WTC11 (cell line): ENCODE measurements at regions not wholly inside any gene's neighbourhood (a gene's known extent, or its start where the extent isn't known, plus 50 kb on each side); places are given as distances from the start of the nearest gene placed in this dataset.

ENCODE experiments used
- ATAC-seq: fragments of 200-7000 bp; cut with Tn5 transposase; 2 replicates; pipeline ENCODE4 v1.10.0; 2021; ENCODE audit warnings: mild to moderate bottlenecking, moderate library complexity
- CTCF ChIA-PET: fragments of 300-600 bp; sonication (Branson Sonifier 250); formaldehyde crosslinking; loops from one replicate; lab custom pipeline; 2021; ENCODE audit warnings: antibody characterized with exemption; lab: Charles Lee
- POLR2A ChIA-PET: fragments of 350-600 bp; sonication (Branson Sonifier 250); formaldehyde crosslinking; loops from one replicate; lab custom pipeline; 2021; ENCODE audit warnings: antibody characterized with exemption; lab: Charles Lee
- DNase-seq: peaks from one replicate; pipeline ENCODE4 v3.0.0; 2021; ENCODE audit warnings: low spot score
- H3K27ac Mint-ChIP-seq: 2 replicates; pipeline ENCODE4 v1.8.0; 2021; ENCODE audit warnings: mixed read lengths
- H3K27me3 Mint-ChIP-seq: 2 replicates; pipeline ENCODE4 v1.8.0; 2021; ENCODE audit warnings: low read depth, mild to moderate bottlenecking, moderate library complexity, mixed read lengths
- H3K36me3 Mint-ChIP-seq: 2 replicates; pipeline ENCODE4 v1.8.0; 2021; ENCODE audit warnings: mixed read lengths
- H3K4me1 Mint-ChIP-seq: 2 replicates; pipeline ENCODE4 v1.8.0; 2022; ENCODE audit warnings: mixed read lengths
- H3K4me3 Mint-ChIP-seq: 2 replicates; pipeline ENCODE4 v1.8.0; 2021; ENCODE audit warnings: mild to moderate bottlenecking, moderate library complexity, mixed read lengths
- H3K9me3 Mint-ChIP-seq: 2 replicates; pipeline ENCODE4 v1.8.0; 2021; ENCODE audit warnings: mixed read lengths
- ATF1 ChIP-seq: sonication (generic); formaldehyde crosslinking; IDR thresholded peaks from 2 replicates; pipeline ENCODE4 v1.8.1; 2023; ENCODE audit warnings: mild to moderate bottlenecking, moderate library complexity, missing genetic modification reagents
- ELF4 ChIP-seq: sonication (generic); formaldehyde crosslinking; IDR thresholded peaks from 2 replicates; pipeline ENCODE4 v1.8.1; 2022; ENCODE audit warnings: low read depth, mild to moderate bottlenecking, moderate library complexity, missing genetic modification reagents
- ETV6 ChIP-seq: sonication (generic); formaldehyde crosslinking; IDR thresholded peaks from 2 replicates; pipeline ENCODE4 v1.8.1; 2022; ENCODE audit warnings: mild to moderate bottlenecking, missing genetic modification reagents
- IRF1 ChIP-seq: sonication (generic); formaldehyde crosslinking; IDR thresholded peaks from 2 replicates; pipeline ENCODE4 v1.8.0; 2023; ENCODE audit warnings: missing genetic modification reagents
- JAZF1 ChIP-seq: fragments of 250-450 bp; sonication (Bioruptor Pico); IDR thresholded peaks from 2 replicates; pipeline ENCODE4 v1.9.0; 2021; ENCODE audit warnings: moderate library complexity, mild to moderate bottlenecking, inconsistent platforms
- MXD4 ChIP-seq: fragments of 250-450 bp; sonication (Bioruptor Pico); IDR thresholded peaks from 2 replicates; pipeline ENCODE4 v1.8.0; 2021; ENCODE audit warnings: mild to moderate bottlenecking, moderate library complexity, borderline replicate concordance
- NFE2L1 ChIP-seq: sonication (generic); formaldehyde crosslinking; IDR thresholded peaks from 2 replicates; pipeline ENCODE4 v1.8.1; 2023; ENCODE audit warnings: missing genetic modification reagents
- RELA ChIP-seq: sonication (generic); formaldehyde crosslinking; IDR thresholded peaks from 2 replicates; pipeline ENCODE4 v1.8.1; 2022; ENCODE audit warnings: missing genetic modification reagents, mild to moderate bottlenecking, borderline replicate concordance
- RORB ChIP-seq: fragments of 250-450 bp; sonication (Bioruptor Pico); IDR thresholded peaks from 2 replicates; pipeline ENCODE4 v1.9.0; 2021; ENCODE audit warnings: mild to moderate bottlenecking
- ZBTB21 ChIP-seq: sonication (generic); formaldehyde crosslinking; IDR thresholded peaks from 2 replicates; pipeline ENCODE4 v1.8.1; 2023; ENCODE audit warnings: mild to moderate bottlenecking, missing genetic modification reagents, borderline replicate concordance
- ZBTB43 ChIP-seq: sonication (generic); formaldehyde crosslinking; IDR thresholded peaks from 2 replicates; pipeline ENCODE4 v1.8.1; 2023; ENCODE audit warnings: mild to moderate bottlenecking, missing genetic modification reagents
- ZNF317 ChIP-seq: sonication (generic); formaldehyde crosslinking; IDR thresholded peaks from 2 replicates; pipeline ENCODE4 v1.8.1; 2023; ENCODE audit warnings: low read depth, mild to moderate bottlenecking, moderate library complexity, missing genetic modification reagents, borderline replicate concordance
- ZNF396 ChIP-seq: fragments of 250-450 bp; sonication (Bioruptor Pico); IDR thresholded peaks from 2 replicates; pipeline ENCODE4 v1.8.0; 2021; ENCODE audit warnings: mild to moderate bottlenecking, moderate library complexity, borderline replicate concordance
- ZNF416 ChIP-seq: fragments of 250-450 bp; sonication (Bioruptor Pico); IDR thresholded peaks from 2 replicates; pipeline ENCODE4 v1.9.0; 2021; ENCODE audit warnings: mild to moderate bottlenecking, inconsistent platforms
- ZNF423 ChIP-seq: fragments of 250-450 bp; sonication (Bioruptor Pico); IDR thresholded peaks from 2 replicates; pipeline ENCODE4 v2.1.2; 2022; ENCODE audit warnings: mild to moderate bottlenecking, moderate library complexity
- TF ChIP-seq, protein P1 (sequence below): sonication (generic); formaldehyde crosslinking; conservative IDR thresholded peaks from 2 replicates; pipeline ENCODE4 v1.8.1; 2023; ENCODE audit warnings: mild to moderate bottlenecking, low read depth, missing genetic modification reagents, moderate library complexity
- TF ChIP-seq, protein P2 (sequence below): sonication (generic); formaldehyde crosslinking; IDR thresholded peaks from 2 replicates; pipeline ENCODE4 v1.8.0; 2022; ENCODE audit warnings: missing genetic modification reagents
- TF ChIP-seq, protein P3 (sequence below): sonication (generic); formaldehyde crosslinking; IDR thresholded peaks from 2 replicates; pipeline ENCODE4 v1.8.1; 2023; ENCODE audit warnings: mild to moderate bottlenecking, missing genetic modification reagents, moderate library complexity
- TF ChIP-seq, protein P4 (sequence below): fragments of 250-450 bp; sonication (Bioruptor Pico); IDR thresholded peaks from 2 replicates; pipeline ENCODE4 v2.1.2; 2022; ENCODE audit warnings: mild to moderate bottlenecking, moderate library complexity
- TF ChIP-seq, protein P5 (sequence below): sonication (generic); formaldehyde crosslinking; IDR thresholded peaks from 2 replicates; pipeline ENCODE4 v1.8.0; 2022; ENCODE audit warnings: mild to moderate bottlenecking, missing genetic modification reagents

DNA sequence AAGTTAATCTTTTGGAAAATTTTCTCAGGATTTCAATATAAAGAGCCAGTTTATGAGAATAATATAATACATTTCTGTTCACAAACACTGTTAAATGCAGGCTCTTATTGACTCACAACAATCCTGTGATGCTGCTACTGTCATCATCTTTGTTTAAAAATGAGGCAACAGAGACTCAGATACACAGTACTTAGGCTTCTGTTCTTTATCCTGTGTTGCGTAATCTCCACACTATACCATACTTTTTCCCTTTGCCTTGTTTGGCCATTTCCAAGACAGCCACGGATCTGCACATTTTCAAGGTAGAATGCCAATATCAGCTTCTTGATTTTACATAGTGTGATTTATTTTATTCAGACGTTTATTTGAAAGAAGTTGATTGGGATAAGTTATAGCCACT is 699.0 kb upstream of the CITED2 start (continued):
- TF ChIP-seq, protein P1, sequence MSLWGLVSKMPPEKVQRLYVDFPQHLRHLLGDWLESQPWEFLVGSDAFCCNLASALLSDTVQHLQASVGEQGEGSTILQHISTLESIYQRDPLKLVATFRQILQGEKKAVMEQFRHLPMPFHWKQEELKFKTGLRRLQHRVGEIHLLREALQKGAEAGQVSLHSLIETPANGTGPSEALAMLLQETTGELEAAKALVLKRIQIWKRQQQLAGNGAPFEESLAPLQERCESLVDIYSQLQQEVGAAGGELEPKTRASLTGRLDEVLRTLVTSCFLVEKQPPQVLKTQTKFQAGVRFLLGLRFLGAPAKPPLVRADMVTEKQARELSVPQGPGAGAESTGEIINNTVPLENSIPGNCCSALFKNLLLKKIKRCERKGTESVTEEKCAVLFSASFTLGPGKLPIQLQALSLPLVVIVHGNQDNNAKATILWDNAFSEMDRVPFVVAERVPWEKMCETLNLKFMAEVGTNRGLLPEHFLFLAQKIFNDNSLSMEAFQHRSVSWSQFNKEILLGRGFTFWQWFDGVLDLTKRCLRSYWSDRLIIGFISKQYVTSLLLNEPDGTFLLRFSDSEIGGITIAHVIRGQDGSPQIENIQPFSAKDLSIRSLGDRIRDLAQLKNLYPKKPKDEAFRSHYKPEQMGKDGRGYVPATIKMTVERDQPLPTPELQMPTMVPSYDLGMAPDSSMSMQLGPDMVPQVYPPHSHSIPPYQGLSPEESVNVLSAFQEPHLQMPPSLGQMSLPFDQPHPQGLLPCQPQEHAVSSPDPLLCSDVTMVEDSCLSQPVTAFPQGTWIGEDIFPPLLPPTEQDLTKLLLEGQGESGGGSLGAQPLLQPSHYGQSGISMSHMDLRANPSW (CRISPR knock-in tag), result no peak
- TF ChIP-seq ZNF396 (no peak), ATF1 (CRISPR knock-in tag) (no peak), IRF1 (CRISPR knock-in tag) (no peak), ZNF317 (CRISPR knock-in tag) (no peak)
- TF ChIP-seq, protein P2, sequence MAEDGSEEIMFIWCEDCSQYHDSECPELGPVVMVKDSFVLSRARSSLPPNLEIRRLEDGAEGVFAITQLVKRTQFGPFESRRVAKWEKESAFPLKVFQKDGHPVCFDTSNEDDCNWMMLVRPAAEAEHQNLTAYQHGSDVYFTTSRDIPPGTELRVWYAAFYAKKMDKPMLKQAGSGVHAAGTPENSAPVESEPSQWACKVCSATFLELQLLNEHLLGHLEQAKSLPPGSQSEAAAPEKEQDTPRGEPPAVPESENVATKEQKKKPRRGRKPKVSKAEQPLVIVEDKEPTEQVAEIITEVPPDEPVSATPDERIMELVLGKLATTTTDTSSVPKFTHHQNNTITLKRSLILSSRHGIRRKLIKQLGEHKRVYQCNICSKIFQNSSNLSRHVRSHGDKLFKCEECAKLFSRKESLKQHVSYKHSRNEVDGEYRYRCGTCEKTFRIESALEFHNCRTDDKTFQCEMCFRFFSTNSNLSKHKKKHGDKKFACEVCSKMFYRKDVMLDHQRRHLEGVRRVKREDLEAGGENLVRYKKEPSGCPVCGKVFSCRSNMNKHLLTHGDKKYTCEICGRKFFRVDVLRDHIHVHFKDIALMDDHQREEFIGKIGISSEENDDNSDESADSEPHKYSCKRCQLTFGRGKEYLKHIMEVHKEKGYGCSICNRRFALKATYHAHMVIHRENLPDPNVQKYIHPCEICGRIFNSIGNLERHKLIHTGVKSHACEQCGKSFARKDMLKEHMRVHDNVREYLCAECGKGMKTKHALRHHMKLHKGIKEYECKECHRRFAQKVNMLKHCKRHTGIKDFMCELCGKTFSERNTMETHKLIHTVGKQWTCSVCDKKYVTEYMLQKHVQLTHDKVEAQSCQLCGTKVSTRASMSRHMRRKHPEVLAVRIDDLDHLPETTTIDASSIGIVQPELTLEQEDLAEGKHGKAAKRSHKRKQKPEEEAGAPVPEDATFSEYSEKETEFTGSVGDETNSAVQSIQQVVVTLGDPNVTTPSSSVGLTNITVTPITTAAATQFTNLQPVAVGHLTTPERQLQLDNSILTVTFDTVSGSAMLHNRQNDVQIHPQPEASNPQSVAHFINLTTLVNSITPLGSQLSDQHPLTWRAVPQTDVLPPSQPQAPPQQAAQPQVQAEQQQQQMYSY (CRISPR knock-in tag), result no peak

DNA sequence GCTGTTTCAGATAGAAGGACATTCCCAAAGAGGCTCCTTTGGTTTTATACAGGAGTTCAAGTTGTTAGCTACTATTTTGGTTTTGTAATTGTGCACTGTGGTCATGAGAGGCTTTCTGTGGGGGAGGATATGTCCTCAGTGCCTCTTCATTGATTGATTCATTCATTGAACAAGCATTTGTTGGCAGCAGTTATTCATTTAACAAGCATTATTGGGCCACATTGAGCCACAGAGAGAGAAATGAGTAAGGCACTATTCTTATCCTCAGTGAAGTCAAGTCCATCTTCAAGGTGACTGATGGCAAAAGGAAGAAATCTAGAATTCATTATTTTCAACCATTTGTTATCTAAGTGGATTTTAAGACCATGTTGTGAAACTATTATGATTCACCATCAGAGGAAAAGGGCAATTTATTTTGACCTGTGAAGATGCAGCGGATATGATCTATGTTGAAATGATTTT is 697.2 kb upstream of the CITED2 start:
- Mint-ChIP-seq H3K27ac (no peak overlapping the region), H3K4me3 (no peak overlapping the region), H3K36me3 (no peaks in the 10 kb centered on the region), H3K4me1 (no peaks in the 10 kb centered on the region)
- CTCF ChIA-PET, result no interaction called here
- DNase-seq, result no peak
- TF ChIP-seq ZNF416 (CRISPR knock-in tag) (no peak), ZBTB43 (CRISPR knock-in tag) (no peak), ETV6 (CRISPR knock-in tag) (no peak), RORB (CRISPR knock-in tag) (no peak), JAZF1 (no peak)
- TF ChIP-seq, all 79 proteins: peak for 0
- ATAC-seq, result no peak
- POLR2A ChIA-PET, result no interaction called here
- Mint-ChIP-seq H3K27me3 (no peaks in the 10 kb centered on the region), H3K9me3 (no peaks in the 10 kb centered on the region)

DNA sequence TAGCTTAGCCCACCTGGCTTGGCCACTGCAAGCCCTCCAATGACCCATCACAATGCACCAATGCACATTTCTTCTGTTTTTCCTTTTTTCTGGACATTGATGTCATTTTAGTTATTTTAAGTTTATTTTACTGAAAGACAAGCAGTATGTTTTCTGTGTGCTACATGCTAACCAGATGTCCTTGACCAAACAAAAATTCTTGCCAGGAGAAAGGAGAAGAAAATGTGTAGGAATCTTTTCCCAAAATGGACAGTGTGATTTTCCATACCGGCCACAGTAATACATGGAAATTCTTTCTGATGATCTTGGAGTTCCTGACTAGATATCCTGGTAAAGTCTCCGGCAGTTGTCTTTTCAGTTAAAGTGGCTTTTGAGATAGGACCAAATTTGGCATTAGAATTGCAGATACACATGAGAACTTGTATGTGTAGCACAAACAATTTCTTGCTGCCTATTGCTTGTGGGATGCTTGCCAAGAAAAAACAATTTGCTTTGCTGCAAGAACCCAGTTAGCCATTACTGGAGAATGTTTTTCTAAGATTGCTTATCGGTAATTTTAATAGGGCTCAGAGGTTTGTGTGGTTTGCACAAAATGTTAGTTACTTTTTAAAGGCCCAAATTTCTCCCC is 696.5 kb upstream of the CITED2 start:
- Mint-ChIP-seq H3K9me3 (no peaks in the 10 kb centered on the region), H3K4me1 (no peaks in the 10 kb centered on the region), H3K27ac (no peak overlapping the region), H3K4me3 (no peak overlapping the region), H3K36me3 (no peaks in the 10 kb centered on the region), H3K27me3 (no peaks in the 10 kb centered on the region)
- no peak for ATAC-seq
- CTCF ChIA-PET, result no interaction called here
- POLR2A ChIA-PET, result no interaction called here
- no peak for DNase-seq
- TF ChIP-seq, protein P3, sequence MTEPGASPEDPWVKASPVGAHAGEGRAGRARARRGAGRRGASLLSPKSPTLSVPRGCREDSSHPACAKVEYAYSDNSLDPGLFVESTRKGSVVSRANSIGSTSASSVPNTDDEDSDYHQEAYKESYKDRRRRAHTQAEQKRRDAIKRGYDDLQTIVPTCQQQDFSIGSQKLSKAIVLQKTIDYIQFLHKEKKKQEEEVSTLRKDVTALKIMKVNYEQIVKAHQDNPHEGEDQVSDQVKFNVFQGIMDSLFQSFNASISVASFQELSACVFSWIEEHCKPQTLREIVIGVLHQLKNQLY (CRISPR knock-in tag), result no peak
- TF ChIP-seq RELA (CRISPR knock-in tag) (no peak), MXD4 (CRISPR knock-in tag) (no peak), ELF4 (CRISPR knock-in tag) (no peak), ZBTB21 (CRISPR knock-in tag) (no peak), NFE2L1 (CRISPR knock-in tag) (no peak), ZNF423 (no peak)
- TF ChIP-seq, protein P4, sequence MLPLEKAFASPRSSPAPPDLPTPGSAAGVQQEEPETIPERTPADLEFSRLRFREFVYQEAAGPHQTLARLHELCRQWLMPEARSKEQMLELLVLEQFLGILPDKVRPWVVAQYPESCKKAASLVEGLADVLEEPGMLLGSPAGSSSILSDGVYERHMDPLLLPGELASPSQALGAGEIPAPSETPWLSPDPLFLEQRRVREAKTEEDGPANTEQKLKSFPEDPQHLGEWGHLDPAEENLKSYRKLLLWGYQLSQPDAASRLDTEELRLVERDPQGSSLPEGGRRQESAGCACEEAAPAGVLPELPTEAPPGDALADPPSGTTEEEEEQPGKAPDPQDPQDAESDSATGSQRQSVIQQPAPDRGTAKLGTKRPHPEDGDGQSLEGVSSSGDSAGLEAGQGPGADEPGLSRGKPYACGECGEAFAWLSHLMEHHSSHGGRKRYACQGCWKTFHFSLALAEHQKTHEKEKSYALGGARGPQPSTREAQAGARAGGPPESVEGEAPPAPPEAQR (CRISPR knock-in tag), result no peak
- TF ChIP-seq, protein P5, sequence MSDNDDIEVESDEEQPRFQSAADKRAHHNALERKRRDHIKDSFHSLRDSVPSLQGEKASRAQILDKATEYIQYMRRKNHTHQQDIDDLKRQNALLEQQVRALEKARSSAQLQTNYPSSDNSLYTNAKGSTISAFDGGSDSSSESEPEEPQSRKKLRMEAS (CRISPR knock-in tag), result no peak
